SW480 (cell line): ENCODE measurements at regions not wholly inside any gene's neighbourhood (a gene's known extent, or its start where the extent isn't known, plus 50 kb on each side); places are given as distances from the start of the nearest gene placed in this dataset.

Source experiments
- DNase-seq: peaks from one replicate; pipeline ENCODE4 v3.0.0-alpha.2; 2016; ENCODE audit warnings: low spot score

- no peak for DNase-seq
Measured at GRCh38 chr4:110778521-110778920, 155.6 kb upstream of the PITX2 start.

- no peak for DNase-seq
Measured at GRCh38 chr4:110780538-110780937, 157.7 kb upstream of the PITX2 start.

GRCh38 chr4:110781944-110782343 is 159.1 kb upstream of the PITX2 start:
- no peak for DNase-seq

GRCh38 chr4:110787109-110787508 is 164.2 kb upstream of the PITX2 start:
- DNase-seq, result no peak

- no peak for DNase-seq
Measured at GRCh38 chr4:110787707-110788106, 164.8 kb upstream of the PITX2 start.

- DNase-seq, result no peak
Measured at GRCh38 chr4:110788302-110788701, 165.4 kb upstream of the PITX2 start.

- DNase-seq, result no peak
Measured at GRCh38 chr4:110792036-110792435, 169.2 kb upstream of the PITX2 start.

- DNase-seq, result no peak
Measured at GRCh38 chr4:110793381-110793801, 170.5 kb upstream of the PITX2 start.

GRCh38 chr4:110793890-110794554 is 171.1 kb upstream of the PITX2 start:
- DNase-seq, result no peak

GRCh38 chr4:110795971-110796370 is 173.1 kb upstream of the PITX2 start:
- DNase-seq, result no peak

- no peak for DNase-seq
Measured at GRCh38 chr4:110797486-110797885, 174.6 kb upstream of the PITX2 start.

- DNase-seq, result no peak
Measured at GRCh38 chr4:110798687-110799086, 175.8 kb upstream of the PITX2 start.

GRCh38 chr4:110799211-110799610 is 176.3 kb upstream of the PITX2 start:
- no peak for DNase-seq

- no peak for DNase-seq
Measured at GRCh38 chr4:110801591-110801990, 178.7 kb upstream of the PITX2 start.

- DNase-seq, result no peak
Measured at GRCh38 chr4:110808351-110808878, 185.5 kb upstream of the PITX2 start.

- no peak for DNase-seq
Measured at GRCh38 chr4:110815950-110816349, 193.1 kb upstream of the PITX2 start.

- no peak for DNase-seq
Measured at GRCh38 chr4:110816367-110816766, 193.5 kb upstream of the PITX2 start.

GRCh38 chr4:110821186-110821585 is 198.3 kb upstream of the PITX2 start:
- no peak for DNase-seq

GRCh38 chr4:110823251-110823650 is 200.4 kb upstream of the PITX2 start:
- DNase-seq, result no peak

- DNase-seq, result no peak
Measured at GRCh38 chr4:110824344-110824743, 201.5 kb upstream of the PITX2 start.

- DNase-seq, result no peak
Measured at GRCh38 chr4:110826656-110827055, 203.8 kb upstream of the PITX2 start.

GRCh38 chr4:110830461-110830860 is 207.6 kb upstream of the PITX2 start:
- peak; percentile 31 for DNase-seq

- no peak for DNase-seq
Measured at GRCh38 chr4:110837896-110838450, 215.1 kb upstream of the PITX2 start.

GRCh38 chr4:110840221-110840654 is 217.4 kb upstream of the PITX2 start:
- DNase-seq, result no peak
